Esophagus muscularis mucosa (tissue), 4 donors: ENCODE measurements at regions not wholly inside any gene's neighbourhood (a gene's known extent, or its start where the extent isn't known, plus 50 kb on each side); places are given as distances from the start of the nearest gene placed in this dataset.
A peak's percentile ranks its signal among the peaks of the same experiment; 100 is the strongest.
"Not testable (repeated sequence)": the region's sequence is repeated elsewhere in the genome, so short reads cannot be mapped to it uniquely, and the experiment has no call there.

ENCODE experiments used
- DNase-seq: peaks from one replicate; pipeline ENCODE4 v3.0.0-alpha.2; 2017; ENCODE audit errors: extremely low spot score
- H3K27ac ChIP-seq, 4 donors: fragments of 200-600 bp; sonication (generic); replicated peaks in 1 of 4; 1 replicate in 3 of 4; 2 replicates in 1 of 4; pipeline ENCODE4 v1.5.1; 2016 to 2019; ENCODE audit warnings: mild to moderate bottlenecking in 1 of 4
- H3K27me3 ChIP-seq, 4 donors: fragments of 200-600 bp; sonication (generic); one replicate each; pipeline versions ENCODE4 v1.5.1 to v1.6.0; 2016 to 2019
- H3K36me3 ChIP-seq, 4 donors: fragments of 200-600 bp; sonication (generic); one replicate each; pipeline ENCODE4 v1.5.1; 2016 to 2019
- H3K4me1 ChIP-seq, 4 donors: fragments of 200-600 bp; sonication (generic); one replicate each; pipeline ENCODE4 v1.5.1; 2016 to 2019
- H3K4me3 ChIP-seq, 4 donors: fragments of 200-600 bp; sonication (generic); 1 replicate in 2 of 4; 2 replicates in 2 of 4; pipeline ENCODE4 v1.5.1; 2016 to 2019; ENCODE audit warnings: mild to moderate bottlenecking in 4 of 4, moderate library complexity in 1 of 4
- H3K9me3 ChIP-seq, 4 donors: fragments of 200-600 bp; sonication (generic); 1 replicate in 3 of 4; 2 replicates in 1 of 4; pipeline ENCODE4 v1.5.1; 2016 to 2019
- WGBS: methylation state at CpG from one replicate; pipeline ENCODE4 v1.1.5; 2018; 5-methylcytosine and 5-hydroxymethylcytosine counted together
- intact Hi-C: fragments of 100-400 bp; cut with DNase I; formaldehyde crosslinking; loops from one replicate; pipeline ENCODE4 v1.15.1; 2023
- TF ChIP-seq, protein P1 (sequence below), 3 experiments: fragments of 200-600 bp in 2 of 3; fragments of 450-650 bp in 1 of 3; sonication (generic) in 2 of 3; IDR thresholded peaks; one replicate each; pipeline ENCODE4 v1.5.1; 2017 to 2019; ENCODE audit warnings: antibody characterized with exemption in 3 of 3, mild to moderate bottlenecking in 2 of 3, moderate library complexity in 1 of 3

- H3K27me3 ChIP-seq, intact Hi-C loops, H3K9me3 ChIP-seq, H3K4me3 ChIP-seq, H3K4me1 ChIP-seq, DNase-seq, H3K36me3 ChIP-seq, H3K27ac ChIP-seq: not testable (repeated sequence)
- WGBS, result 57% methylated on average over 4 of the region's 4 CpGs
These were observed 64.0 kb downstream of the OR4F15 start for GRCh38 chr15:101876031-101876430.

GRCh38 chr15:101877649-101878048 is 65.6 kb downstream of the OR4F15 start:
- H3K27me3 ChIP-seq, intact Hi-C loops, H3K4me3 ChIP-seq, H3K4me1 ChIP-seq, H3K9me3 ChIP-seq, DNase-seq, H3K27ac ChIP-seq, H3K36me3 ChIP-seq: not testable (repeated sequence)
- WGBS, result 3% methylated on average over 3 of the region's 3 CpGs
- TF ChIP-seq, protein P1, sequence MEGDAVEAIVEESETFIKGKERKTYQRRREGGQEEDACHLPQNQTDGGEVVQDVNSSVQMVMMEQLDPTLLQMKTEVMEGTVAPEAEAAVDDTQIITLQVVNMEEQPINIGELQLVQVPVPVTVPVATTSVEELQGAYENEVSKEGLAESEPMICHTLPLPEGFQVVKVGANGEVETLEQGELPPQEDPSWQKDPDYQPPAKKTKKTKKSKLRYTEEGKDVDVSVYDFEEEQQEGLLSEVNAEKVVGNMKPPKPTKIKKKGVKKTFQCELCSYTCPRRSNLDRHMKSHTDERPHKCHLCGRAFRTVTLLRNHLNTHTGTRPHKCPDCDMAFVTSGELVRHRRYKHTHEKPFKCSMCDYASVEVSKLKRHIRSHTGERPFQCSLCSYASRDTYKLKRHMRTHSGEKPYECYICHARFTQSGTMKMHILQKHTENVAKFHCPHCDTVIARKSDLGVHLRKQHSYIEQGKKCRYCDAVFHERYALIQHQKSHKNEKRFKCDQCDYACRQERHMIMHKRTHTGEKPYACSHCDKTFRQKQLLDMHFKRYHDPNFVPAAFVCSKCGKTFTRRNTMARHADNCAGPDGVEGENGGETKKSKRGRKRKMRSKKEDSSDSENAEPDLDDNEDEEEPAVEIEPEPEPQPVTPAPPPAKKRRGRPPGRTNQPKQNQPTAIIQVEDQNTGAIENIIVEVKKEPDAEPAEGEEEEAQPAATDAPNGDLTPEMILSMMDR (IDR thresholded peaks at IDR 0.05), result peak in 2 of 3 experiments; percentile 25 to 29

DNA sequence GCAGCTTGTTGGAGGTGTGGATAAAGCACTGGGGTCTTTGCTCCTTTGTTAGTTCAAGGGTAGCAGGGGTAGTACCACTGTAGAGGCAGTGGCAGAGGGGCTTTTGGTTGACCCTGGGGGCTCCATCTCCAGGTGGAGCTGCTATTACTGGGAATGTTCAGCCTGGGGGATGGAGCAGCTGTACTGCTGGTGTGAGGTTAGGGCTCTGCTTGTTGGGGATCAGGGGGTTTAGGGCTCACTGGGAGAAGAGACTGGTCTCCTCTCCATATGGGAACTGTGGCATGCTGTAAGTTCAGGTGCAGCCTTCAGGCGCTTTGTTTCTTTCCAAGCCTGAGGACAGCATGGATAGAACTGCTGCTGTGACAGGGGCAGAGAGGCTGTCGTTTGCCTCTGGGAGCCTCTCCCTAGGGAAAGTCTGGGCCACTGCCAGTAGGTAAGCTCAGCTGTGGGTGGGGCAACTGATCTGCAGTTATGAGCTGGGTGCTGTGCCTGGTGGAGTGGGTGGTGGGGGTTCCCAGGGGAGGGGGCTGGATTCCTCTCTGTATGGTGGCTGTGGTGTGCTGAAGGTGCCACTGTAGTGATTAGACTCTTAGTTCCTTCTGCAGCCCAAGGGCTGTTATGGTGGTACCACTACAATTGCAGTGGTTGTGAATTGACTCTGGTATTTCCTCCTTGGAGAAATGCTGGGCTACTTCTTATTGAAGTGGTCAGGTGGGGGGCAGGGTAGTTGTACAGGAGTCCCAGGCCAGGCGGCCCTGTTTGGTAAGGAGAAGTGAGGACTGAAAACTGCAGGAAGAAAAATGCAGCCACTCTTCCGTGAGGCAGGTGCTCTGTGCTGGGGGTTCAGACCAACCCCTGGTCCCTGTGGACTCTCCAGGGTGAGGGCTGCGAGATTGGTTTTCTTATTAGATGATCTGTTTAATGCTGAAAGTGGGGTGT is 100.6 kb downstream of the OR4F15 start:
- DNase-seq, H3K4me1 ChIP-seq, H3K27ac ChIP-seq, H3K4me3 ChIP-seq, intact Hi-C loops, H3K9me3 ChIP-seq, H3K27me3 ChIP-seq, H3K36me3 ChIP-seq: not testable (repeated sequence)
- 100% methylated on average over 2 of the region's 5 CpGs for WGBS

- H3K27me3 ChIP-seq, DNase-seq, H3K27ac ChIP-seq, intact Hi-C loops, H3K4me1 ChIP-seq, H3K9me3 ChIP-seq, H3K36me3 ChIP-seq, H3K4me3 ChIP-seq: not testable (repeated sequence)
- WGBS, result no CpG with 5 or more reads among the region's 2 CpGs
These were observed 112.6 kb downstream of the OR4F15 start for GRCh38 chr15:101924554-101924953.

- H3K9me3 ChIP-seq, intact Hi-C loops, DNase-seq, H3K27me3 ChIP-seq, H3K27ac ChIP-seq, H3K4me3 ChIP-seq, H3K36me3 ChIP-seq, H3K4me1 ChIP-seq: not testable (repeated sequence)
- whole genome bisulfite sequencing, result no CpG with 5 or more reads among the region's 3 CpGs
These were observed 122.5 kb downstream of the OR4F15 start for GRCh38 chr15:101934506-101934905.

DNA sequence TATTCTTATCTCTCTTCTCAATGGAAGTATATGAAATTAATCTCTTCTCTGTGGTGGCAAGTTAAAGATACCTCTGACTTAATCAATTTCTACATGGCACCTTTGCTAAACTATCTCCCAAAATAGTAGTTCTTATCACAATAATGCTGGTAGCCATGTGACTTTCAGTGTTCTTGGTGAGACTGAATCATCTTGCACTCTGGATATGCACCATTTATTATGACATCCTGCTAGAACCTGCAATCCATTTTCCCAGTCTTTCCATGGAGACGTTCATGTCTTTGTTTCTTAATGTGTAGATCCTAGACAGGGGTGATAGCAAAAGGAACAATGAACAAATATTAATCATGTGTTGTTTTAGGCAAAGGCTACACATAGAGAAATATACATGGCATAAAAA is 125.4 kb downstream of the OR4F15 start:
- H3K4me1 ChIP-seq, H3K9me3 ChIP-seq, intact Hi-C loops, H3K27ac ChIP-seq, H3K4me3 ChIP-seq, DNase-seq, H3K27me3 ChIP-seq, H3K36me3 ChIP-seq: not testable (repeated sequence)
- no CpG with 5 or more reads among the region's 1 CpG for WGBS

DNA sequence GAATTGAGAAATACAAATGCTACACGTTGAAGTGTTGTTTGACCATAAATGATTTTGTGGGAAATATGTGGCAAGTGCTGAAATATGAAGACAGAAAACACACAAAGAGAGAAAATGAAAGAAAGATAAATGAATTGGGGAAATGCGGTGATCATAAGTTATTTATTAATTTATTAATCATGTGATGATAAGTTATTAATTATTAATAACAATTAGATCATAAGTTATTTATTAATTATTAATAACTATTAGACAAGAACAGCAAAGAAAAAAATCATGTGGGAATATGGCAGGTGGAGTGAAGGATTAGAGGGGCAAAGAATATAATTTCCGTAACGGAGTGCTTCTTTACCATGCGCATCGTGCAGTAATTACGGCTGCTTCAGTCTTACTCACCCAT is 126.6 kb downstream of the OR4F15 start:
- 93% methylated on average over 7 of the region's 7 CpGs for WGBS
- not testable (repeated sequence) for DNase-seq

DNA sequence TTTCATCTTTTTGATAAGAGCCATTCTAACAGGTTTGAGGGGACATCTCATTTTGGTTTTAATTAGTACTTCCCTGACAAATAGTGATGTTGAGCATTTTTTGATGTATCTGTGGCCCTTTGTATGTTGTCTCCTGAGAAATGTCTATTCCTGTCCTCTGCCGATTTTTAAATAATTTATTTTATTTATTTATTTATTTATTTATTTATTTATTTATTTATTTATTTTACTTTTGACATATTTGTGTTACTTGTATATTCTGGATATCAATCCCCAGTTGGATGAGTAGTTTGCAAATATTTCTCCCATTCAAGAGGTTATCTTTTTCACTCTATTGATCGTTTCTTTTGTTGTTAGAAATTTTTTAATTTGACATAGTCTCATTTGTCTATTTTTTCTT is 133.9 kb downstream of the OR4F15 start:
- H3K9me3 ChIP-seq, H3K4me1 ChIP-seq, H3K4me3 ChIP-seq, intact Hi-C loops, H3K36me3 ChIP-seq, H3K27ac ChIP-seq, H3K27me3 ChIP-seq, DNase-seq: not testable (repeated sequence)
- 92% methylated on average over 2 of the region's 2 CpGs for WGBS

More for the DNA sequence above, 126.6 kb downstream of the OR4F15 start:
- intact Hi-C loops, H3K27ac ChIP-seq, H3K27me3 ChIP-seq, H3K4me3 ChIP-seq, H3K9me3 ChIP-seq, H3K36me3 ChIP-seq, H3K4me1 ChIP-seq: not testable (repeated sequence)

GRCh38 chr15:101948491-101949010 is 136.5 kb downstream of the OR4F15 start:
- H3K36me3 ChIP-seq, H3K27ac ChIP-seq, H3K4me3 ChIP-seq, intact Hi-C loops, DNase-seq, H3K4me1 ChIP-seq, H3K9me3 ChIP-seq, H3K27me3 ChIP-seq: not testable (repeated sequence)
- 57% methylated on average over 1 of the region's 2 CpGs for WGBS

- 100% methylated on average over 1 of the region's 1 CpG for WGBS
- H3K27ac ChIP-seq, H3K27me3 ChIP-seq: not testable (repeated sequence)
These were observed 137.5 kb downstream of the OR4F15 start for GRCh38 chr15:101949380-101950065.

DNA sequence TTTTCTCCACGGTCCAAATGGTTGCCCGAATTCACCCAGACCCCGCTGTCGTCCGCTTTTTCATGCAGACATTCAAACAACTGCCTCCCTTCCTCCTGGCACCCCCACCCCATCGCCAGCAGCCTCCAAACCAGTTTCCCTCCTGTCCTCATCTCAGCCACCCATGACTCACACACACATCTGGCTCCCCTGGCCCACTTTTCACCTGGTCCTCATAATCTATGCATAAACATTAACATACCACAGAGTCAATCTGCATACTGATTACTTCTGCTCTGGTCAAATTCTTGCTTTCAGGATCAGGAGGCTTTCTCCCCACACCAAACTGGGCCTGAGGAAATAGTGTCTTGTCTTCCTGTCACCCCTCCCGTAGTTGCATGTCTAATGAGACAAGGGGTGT is 142.0 kb downstream of the OR4F15 start:
- intact Hi-C loops, DNase-seq, H3K27ac ChIP-seq, H3K4me3 ChIP-seq, H3K4me1 ChIP-seq, H3K9me3 ChIP-seq, H3K36me3 ChIP-seq, H3K27me3 ChIP-seq: not testable (repeated sequence)
- no CpG with 5 or more reads among the region's 7 CpGs for WGBS

More at GRCh38 chr15:101949380-101950065, 137.5 kb downstream of the OR4F15 start:
- H3K9me3 ChIP-seq, intact Hi-C loops, H3K4me1 ChIP-seq, H3K36me3 ChIP-seq, DNase-seq, H3K4me3 ChIP-seq: not testable (repeated sequence)
